ENCODE measurements at regions not wholly inside any gene's neighbourhood (a gene's known extent, or its start where the extent isn't known, plus 50 kb on each side); places are given as distances from the start of the nearest gene placed in this dataset.

DNA sequence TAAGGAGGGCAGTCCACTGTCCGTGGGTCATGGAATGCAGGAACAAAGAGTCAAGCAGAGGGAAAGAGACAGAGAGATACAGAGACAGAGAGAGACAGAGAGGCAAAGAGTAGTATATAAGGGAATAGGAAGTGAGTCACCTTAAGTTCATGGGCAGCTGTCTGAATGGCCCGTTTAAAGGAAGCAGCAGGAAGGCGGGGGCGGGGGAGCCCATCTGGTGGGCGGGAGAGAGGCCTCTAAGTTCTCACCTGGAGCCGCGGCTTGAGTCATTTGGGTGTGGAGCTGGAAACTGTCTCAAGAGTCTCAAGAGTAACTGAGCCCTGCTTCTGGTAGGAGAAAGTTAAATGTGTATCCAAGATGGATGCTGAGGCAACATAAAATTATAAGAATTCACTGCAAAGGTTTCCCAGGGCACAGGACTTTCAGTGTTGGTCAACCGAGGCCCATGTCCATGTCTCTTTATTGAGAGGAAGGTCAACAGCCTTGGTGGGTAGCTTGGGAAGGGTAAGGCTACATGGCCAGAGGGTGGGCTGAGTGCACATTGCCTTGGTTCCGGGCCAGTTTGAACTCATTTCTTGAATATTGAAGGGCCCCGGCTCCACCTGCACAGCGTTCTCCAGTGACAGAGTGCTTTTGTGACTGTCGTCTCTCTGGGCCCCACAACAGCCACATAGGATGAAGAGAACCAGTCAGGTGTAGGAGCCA is 85.5 kb upstream of the CACUL1 start:
- WGBS, 2 donors = 80 to 82% methylated on average over 12 of the region's 12 CpGs
- no peak for DNase-seq
- TF ChIP-seq CTCF (IDR thresholded peaks at IDR 0.05; ENCODE audit: control extremely low read depth, extremely low read depth) = no peak

GRCh38 chr10:118840776-118841468 is 86.2 kb upstream of the CACUL1 start:
- H3K4me3 ChIP-seq = no peak overlapping the region
- WGBS, 2 donors = 92 to 94% methylated on average over 11 of the region's 11 CpGs
- H3K36me3 ChIP-seq (ENCODE audit: control insufficient read depth in 4 of 4, insufficient read depth in 4 of 4, low read length in 4 of 4) = no peaks in the 10 kb centered on the region
- no peaks in the 10 kb centered on the region for H3K9me3 ChIP-seq (ENCODE audit: control insufficient read depth in 4 of 4, insufficient read depth in 3 of 4, low read length in 3 of 4)
- DNase-seq (no peak), ATAC-seq (ENCODE audit: insufficient read depth, low FRiP score) (no peak)
- peaks cover 0 to 3% (median 0%) of the 10 kb centered on the region in 5 donors for H3K4me1 ChIP-seq (ENCODE audit: control insufficient read depth in 5 of 5, insufficient read depth in 5 of 5, low read length in 5 of 5)
- no peak for TF ChIP-seq CTCF (IDR thresholded peaks at IDR 0.05; ENCODE audit: control extremely low read depth, extremely low read depth)
- H3K9ac ChIP-seq (ENCODE audit: insufficient read depth in 1 of 2, low read length in 2 of 2) = no peak overlapping the region
- no peak overlapping the region for H3K27ac ChIP-seq (ENCODE audit: low read depth in 1 of 2, low read length in 1 of 2)
- H3K27me3 ChIP-seq (ENCODE audit: control insufficient read depth in 3 of 3, insufficient read depth in 3 of 3, low read length in 2 of 3) = no peaks in the 10 kb centered on the region

More for the DNA sequence above, 85.5 kb upstream of the CACUL1 start:
- Histone ChIP-seq H3K9me3 (ENCODE audit: control insufficient read depth in 4 of 4, insufficient read depth in 3 of 4, low read length in 3 of 4) (no peaks in the 10 kb centered on the region), H3K27ac (ENCODE audit: low read depth in 1 of 2, low read length in 1 of 2) (no peak overlapping the region), H3K9ac (ENCODE audit: insufficient read depth in 1 of 2, low read length in 2 of 2) (no peak overlapping the region), H3K4me3 (no peak overlapping the region), H3K36me3 (ENCODE audit: control insufficient read depth in 4 of 4, insufficient read depth in 4 of 4, low read length in 4 of 4) (no peaks in the 10 kb centered on the region), H3K27me3 (ENCODE audit: control insufficient read depth in 3 of 3, insufficient read depth in 3 of 3, low read length in 2 of 3) (no peaks in the 10 kb centered on the region), H3K4me1 (ENCODE audit: control insufficient read depth in 5 of 5, insufficient read depth in 5 of 5, low read length in 5 of 5) (peaks cover 0 to 3% (median 0%) of the 10 kb centered on the region in 5 donors)
- no peak for ATAC-seq (ENCODE audit: insufficient read depth, low FRiP score)

GRCh38 chr10:118841881-118842605 is 87.3 kb upstream of the CACUL1 start:
- TF ChIP-seq CTCF (IDR thresholded peaks at IDR 0.05; ENCODE audit: control extremely low read depth, extremely low read depth) = no peak
- no peaks in the 10 kb centered on the region for H3K9me3 ChIP-seq (ENCODE audit: control insufficient read depth in 4 of 4, insufficient read depth in 3 of 4, low read length in 3 of 4)
- H3K9ac ChIP-seq (ENCODE audit: insufficient read depth in 1 of 2, low read length in 2 of 2) = no peak overlapping the region
- no peak overlapping the region for H3K4me3 ChIP-seq
- DNase-seq = no peak
- no peak overlapping the region for H3K27ac ChIP-seq (ENCODE audit: low read depth in 1 of 2, low read length in 1 of 2)
- ATAC-seq (ENCODE audit: insufficient read depth, low FRiP score) = no peak
- 86 to 91% methylated on average over 16 to 17 of the region's 17 CpGs for WGBS, 2 donors
- H3K36me3 ChIP-seq (ENCODE audit: control insufficient read depth in 4 of 4, insufficient read depth in 4 of 4, low read length in 4 of 4) = no peaks in the 10 kb centered on the region
- H3K4me1 ChIP-seq (ENCODE audit: control insufficient read depth in 5 of 5, insufficient read depth in 5 of 5, low read length in 5 of 5) = peaks cover 0 to 3% (median 0%) of the 10 kb centered on the region in 5 donors
- H3K27me3 ChIP-seq (ENCODE audit: control insufficient read depth in 3 of 3, insufficient read depth in 3 of 3, low read length in 2 of 3) = no peaks in the 10 kb centered on the region
